HFFc6 (cell line): ENCODE measurements at regions not wholly inside any gene's neighbourhood (a gene's known extent, or its start where the extent isn't known, plus 50 kb on each side); places are given as distances from the start of the nearest gene placed in this dataset.

ENCODE experiments used
- DNase-seq: peaks from one replicate; pipeline ENCODE4 v3.0.0-alpha.2; 2018
- H3K27ac Mint-ChIP-seq: 2 replicates; pipeline ENCODE4 v1.8.0; 2020; ENCODE audit warnings: mild to moderate bottlenecking, mixed read lengths
- H3K27me3 Mint-ChIP-seq: 2 replicates; pipeline ENCODE4 v1.8.0; 2021; ENCODE audit warnings: mild to moderate bottlenecking, moderate library complexity, mixed read lengths; ENCODE audit not compliant: insufficient read depth
- H3K36me3 Mint-ChIP-seq: 2 replicates; pipeline ENCODE4 v1.8.0; 2021; ENCODE audit warnings: low read depth, mixed read lengths
- H3K4me1 Mint-ChIP-seq: 2 replicates; pipeline ENCODE4 v1.8.0; 2020; ENCODE audit warnings: low read depth, mixed read lengths
- H3K4me3 Mint-ChIP-seq: 2 replicates; pipeline ENCODE4 v1.8.0; 2020; ENCODE audit warnings: mild to moderate bottlenecking, moderate library complexity, mixed read lengths
- H3K9me3 Mint-ChIP-seq: 2 replicates; pipeline ENCODE4 v1.8.0; 2020; ENCODE audit warnings: mild to moderate bottlenecking, mixed read lengths
- CTCF ChIP-seq: fragments of 200-600 bp; sonication (generic); IDR thresholded peaks from 2 replicates; pipeline ENCODE4 v1.5.0; 2021; ENCODE audit warnings: antibody characterized with exemption, mild to moderate bottlenecking

DNA sequence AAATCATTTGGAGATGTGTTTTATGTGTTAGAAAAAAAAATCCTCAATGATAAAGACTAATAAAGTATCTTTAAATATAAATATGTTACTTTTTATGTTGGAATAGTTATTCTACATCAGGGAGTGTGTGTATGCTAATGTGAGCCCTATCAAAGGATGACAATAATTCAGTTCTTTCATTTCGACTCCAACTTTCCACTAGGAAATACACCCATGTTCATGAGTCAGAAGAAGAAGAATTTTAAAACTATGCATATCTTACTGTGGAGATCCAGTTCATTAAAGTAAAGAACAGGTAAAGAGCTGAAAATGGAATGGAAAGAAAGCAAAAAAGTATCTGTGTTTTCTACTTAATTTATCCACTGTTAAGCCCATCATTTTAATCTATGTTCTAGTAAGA lies 399.8 kb downstream of the KCNJ2 start:
- no peak overlapping the region for H3K27ac Mint-ChIP-seq
- H3K4me3 Mint-ChIP-seq, result no peak overlapping the region
- DNase-seq, result no peak
- no peak for TF ChIP-seq CTCF
- H3K36me3 Mint-ChIP-seq, result no peaks in the 10 kb centered on the region
- peaks cover 24% of the 10 kb centered on the region for H3K9me3 Mint-ChIP-seq
- no peaks in the 10 kb centered on the region for H3K4me1 Mint-ChIP-seq
- H3K27me3 Mint-ChIP-seq, result no peaks in the 10 kb centered on the region

- H3K36me3 Mint-ChIP-seq, result no peaks in the 10 kb centered on the region; the same call in 1 of the 2 replicates
- H3K4me1 Mint-ChIP-seq, result no peaks in the 10 kb centered on the region
- H3K27ac Mint-ChIP-seq, result no peak overlapping the region
- no peak for TF ChIP-seq CTCF
- no peak for DNase-seq
- no peak overlapping the region for H3K4me3 Mint-ChIP-seq
- H3K27me3 Mint-ChIP-seq, result peaks cover 1% of the 10 kb centered on the region
- H3K9me3 Mint-ChIP-seq, result peaks cover 41% of the 10 kb centered on the region
Observed at GRCh38 chr17:70577456-70577855, 408.1 kb downstream of the KCNJ2 start.

GRCh38 chr17:70581459-70581858 lies 412.1 kb downstream of the KCNJ2 start:
- Mint-ChIP-seq H3K4me3 (no peak overlapping the region), H3K4me1 (no peaks in the 10 kb centered on the region), H3K27me3 (peaks cover 1% of the 10 kb centered on the region), H3K27ac (no peak overlapping the region), H3K9me3 (peaks cover 54% of the 10 kb centered on the region), H3K36me3 (peaks cover 4% of the 10 kb centered on the region; the same call in 1 of the 2 replicates)
- no peak for TF ChIP-seq CTCF
- no peak for DNase-seq

DNA sequence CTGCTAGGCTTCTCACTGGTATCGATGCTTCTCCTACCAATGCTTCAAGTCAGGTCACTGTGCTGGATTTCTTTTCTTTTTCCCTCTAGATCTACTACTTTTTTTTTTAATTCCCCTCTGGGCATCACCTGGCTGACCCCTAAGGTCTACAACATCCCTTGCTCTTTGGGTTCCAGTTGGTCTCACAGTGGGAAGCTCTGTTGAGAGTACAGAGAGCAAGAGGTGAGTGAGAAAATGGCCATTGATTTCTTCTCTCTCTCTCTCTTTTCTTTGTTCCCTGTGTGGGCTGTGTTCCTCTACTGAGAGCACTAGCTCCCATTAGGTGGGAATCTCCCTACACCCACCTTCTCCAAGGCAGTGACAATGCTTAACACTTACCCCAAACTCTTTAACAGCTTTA lies 413.4 kb downstream of the KCNJ2 start:
- no peak overlapping the region for H3K27ac Mint-ChIP-seq
- H3K4me3 Mint-ChIP-seq, result no peak overlapping the region
- DNase-seq, result no peak
- no peak for TF ChIP-seq CTCF
- H3K27me3 Mint-ChIP-seq, result no peaks in the 10 kb centered on the region; the same call in 1 of the 2 replicates
- no peaks in the 10 kb centered on the region for H3K4me1 Mint-ChIP-seq
- peaks cover 4% of the 10 kb centered on the region; the same call in 1 of the 2 replicates for H3K36me3 Mint-ChIP-seq
- peaks cover 43% of the 10 kb centered on the region for H3K9me3 Mint-ChIP-seq

GRCh38 chr17:70584255-70584654 lies 414.9 kb downstream of the KCNJ2 start:
- no peaks in the 10 kb centered on the region; the same call in 1 of the 2 replicates for H3K27me3 Mint-ChIP-seq
- H3K4me3 Mint-ChIP-seq, result no peak overlapping the region
- no peaks in the 10 kb centered on the region for H3K4me1 Mint-ChIP-seq
- no peak for DNase-seq
- no peak for TF ChIP-seq CTCF
- H3K27ac Mint-ChIP-seq, result no peak overlapping the region
- H3K9me3 Mint-ChIP-seq, result peaks cover 40% of the 10 kb centered on the region
- H3K36me3 Mint-ChIP-seq, result peaks cover 4% of the 10 kb centered on the region; the same call in 1 of the 2 replicates

GRCh38 chr17:70588003-70588402 lies 418.7 kb downstream of the KCNJ2 start:
- TF ChIP-seq CTCF, result no peak
- H3K36me3 Mint-ChIP-seq, result peaks cover 4% of the 10 kb centered on the region; the same call in 1 of the 2 replicates
- no peaks in the 10 kb centered on the region; the same call in 1 of the 2 replicates for H3K27me3 Mint-ChIP-seq
- DNase-seq, result no peak
- no peak overlapping the region for H3K27ac Mint-ChIP-seq
- no peaks in the 10 kb centered on the region for H3K4me1 Mint-ChIP-seq
- H3K9me3 Mint-ChIP-seq, result peaks cover 29% of the 10 kb centered on the region
- H3K4me3 Mint-ChIP-seq, result no peak overlapping the region
